H9 (cell line): ENCODE measurements at regions not wholly inside any gene's neighbourhood (a gene's known extent, or its start where the extent isn't known, plus 50 kb on each side); places are given as distances from the start of the nearest gene placed in this dataset.

Experiments
- DNase-seq: peaks from one replicate; pipeline ENCODE4 v3.0.0-alpha.2; 2017
- H2AFZ ChIP-seq: one replicate; pipeline ENCODE4 v1.6.1; 2013; ENCODE audit warnings: mild to moderate bottlenecking, low read length, control low read depth, moderate library complexity
- H2AK5ac ChIP-seq: 2 replicates; pipeline ENCODE4 v1.6.1; 2013; ENCODE audit warnings: low read length, control low read depth, mixed read lengths; ENCODE audit not compliant: insufficient read length
- H2BK120ac ChIP-seq: one replicate; pipeline ENCODE4 v1.6.1; 2013; ENCODE audit warnings: low read depth, mild to moderate bottlenecking, low read length, control low read depth, inconsistent platforms; ENCODE audit not compliant: poor library complexity, severe bottlenecking
- H2BK12ac ChIP-seq: 2 replicates; pipeline ENCODE4 v1.6.1; 2013; ENCODE audit warnings: low read length, control low read depth, mixed read lengths, low read depth; ENCODE audit not compliant: insufficient read length
- H2BK15ac ChIP-seq: 2 replicates; pipeline ENCODE4 v1.6.1; 2013; ENCODE audit warnings: low read depth, low read length, control low read depth
- H2BK20ac ChIP-seq: one replicate; pipeline ENCODE4 v1.6.1; 2013; ENCODE audit warnings: low read depth, mild to moderate bottlenecking, low read length, control low read depth, inconsistent platforms; ENCODE audit not compliant: poor library complexity, severe bottlenecking
- H2BK5ac ChIP-seq: 2 replicates; pipeline ENCODE4 v1.6.1; 2013; ENCODE audit warnings: low read length, control low read depth, mixed read lengths; ENCODE audit not compliant: insufficient read length
- H3K14ac ChIP-seq: 2 replicates; pipeline ENCODE4 v1.6.1; 2013; ENCODE audit warnings: low read length, control low read depth; ENCODE audit not compliant: insufficient read depth
- H3K18ac ChIP-seq: 2 replicates; pipeline ENCODE4 v1.6.1; 2013; ENCODE audit warnings: low read depth, mild to moderate bottlenecking, mixed read lengths, low read length, control low read depth; ENCODE audit not compliant: insufficient read length
- H3K23ac ChIP-seq: 2 replicates; pipeline ENCODE4 v1.6.1; 2013; ENCODE audit warnings: low read length, control low read depth, mixed read lengths, low read depth; ENCODE audit not compliant: insufficient read length
- H3K23me2 ChIP-seq: 2 replicates; pipeline ENCODE4 v1.6.1; 2013; ENCODE audit warnings: low read depth, mild to moderate bottlenecking, mixed read lengths, low read length, control low read depth; ENCODE audit not compliant: insufficient read length, poor library complexity, severe bottlenecking
- H3K27ac ChIP-seq: 2 replicates; pipeline ENCODE4 v1.5.1; 2013; ENCODE audit warnings: low read length, control low read depth, mixed read lengths, low read depth; ENCODE audit not compliant: insufficient read length
- H3K27me3 ChIP-seq: 2 replicates; pipeline ENCODE4 v1.6.1; 2013; ENCODE audit warnings: low read length, control low read depth, inconsistent platforms; ENCODE audit not compliant: insufficient read depth
- H3K4ac ChIP-seq: 2 replicates; pipeline ENCODE4 v1.6.1; 2013; ENCODE audit warnings: low read depth, mild to moderate bottlenecking, control low read depth, inconsistent platforms, low read length, moderate library complexity
- H3K4me1 ChIP-seq: 2 replicates; pipeline ENCODE4 v1.6.1; 2013; ENCODE audit warnings: low read length, control low read depth, inconsistent platforms; ENCODE audit not compliant: insufficient read depth
- H3K4me2 ChIP-seq: 2 replicates; pipeline ENCODE4 v1.6.1; 2013; ENCODE audit warnings: low read length, control low read depth, mixed read lengths; ENCODE audit not compliant: insufficient read length, insufficient read depth
- H3K56ac ChIP-seq: 2 replicates; pipeline ENCODE4 v1.6.1; 2013; ENCODE audit warnings: low read depth, mild to moderate bottlenecking, mixed read lengths, low read length, control low read depth; ENCODE audit not compliant: insufficient read length
- H3K79me1 ChIP-seq: 2 replicates; pipeline ENCODE4 v1.6.1; 2013; ENCODE audit warnings: low read depth, mild to moderate bottlenecking, moderate library complexity, low read length, control low read depth, inconsistent platforms; ENCODE audit not compliant: insufficient read depth, poor library complexity, severe bottlenecking
- H3K79me2 ChIP-seq: 2 replicates; pipeline ENCODE4 v1.6.1; 2013; ENCODE audit warnings: low read length, control low read depth, inconsistent platforms; ENCODE audit not compliant: insufficient read depth
- H3K9ac ChIP-seq: 2 replicates; pipeline ENCODE4 v1.6.1; 2013; ENCODE audit warnings: low read length, control low read depth, mixed read lengths; ENCODE audit not compliant: insufficient read length; ENCODE audit errors: extremely low read depth
- H3K9me3 ChIP-seq: one replicate; pipeline ENCODE4 v1.6.1; 2013; ENCODE audit warnings: low read depth, low read length, inconsistent platforms; ENCODE audit not compliant: control insufficient read depth
- H3T11ph ChIP-seq: one replicate; pipeline ENCODE4 v1.6.1; 2013; ENCODE audit warnings: mild to moderate bottlenecking, low read length, control low read depth, inconsistent platforms
- H4K20me1 ChIP-seq: one replicate; pipeline ENCODE4 v1.6.1; 2013; ENCODE audit not compliant: control insufficient read depth, insufficient read length, insufficient read depth
- H4K5ac ChIP-seq: 2 replicates; pipeline ENCODE4 v1.6.1; 2013; ENCODE audit warnings: low read depth, mild to moderate bottlenecking, mixed read lengths, low read length, control low read depth; ENCODE audit not compliant: insufficient read length
- H4K8ac ChIP-seq: replicated peaks from 2 replicates; pipeline ENCODE4 v1.6.1; 2013; ENCODE audit warnings: low read length, control low read depth, mixed read lengths, low read depth; ENCODE audit not compliant: insufficient read length
- H4K91ac ChIP-seq: 2 replicates; pipeline ENCODE4 v1.6.1; 2013; ENCODE audit warnings: low read depth, mild to moderate bottlenecking, moderate library complexity, mixed read lengths, low read length, control low read depth; ENCODE audit not compliant: insufficient read length
- H3K27ac Mint-ChIP-seq, 3 experiments: 2 replicates in 2 of 3; 3 replicates in 1 of 3; pipeline ENCODE4 v1.8.0; 2020 to 2021; ENCODE audit warnings: mixed read lengths in 3 of 3, mild to moderate bottlenecking in 1 of 3, moderate library complexity in 1 of 3
- H3K27me3 Mint-ChIP-seq: 2 replicates; pipeline ENCODE4 v1.8.0; 2021; ENCODE audit warnings: low read depth, mild to moderate bottlenecking, moderate library complexity, mixed read lengths
- H3K36me3 Mint-ChIP-seq, 3 experiments: 2 replicates in 2 of 3; 3 replicates in 1 of 3; pipeline ENCODE4 v1.8.0; 2020 to 2021; ENCODE audit warnings: low read depth in 3 of 3, mixed read lengths in 3 of 3; ENCODE audit not compliant: insufficient read depth in 1 of 3
- H3K4me1 Mint-ChIP-seq, 2 experiments: 2 replicates each; pipeline ENCODE4 v1.8.0; 2020; ENCODE audit warnings: mixed read lengths in 2 of 2
- H3K4me3 Mint-ChIP-seq, 2 experiments: 2 replicates in 1 of 2; 3 replicates in 1 of 2; pipeline ENCODE4 v1.8.0; 2020 to 2021; ENCODE audit warnings: mild to moderate bottlenecking in 2 of 2, mixed read lengths in 2 of 2, moderate library complexity in 1 of 2
- H3K9me3 Mint-ChIP-seq, 2 experiments: 2 replicates in 1 of 2; 3 replicates in 1 of 2; pipeline ENCODE4 v1.8.0; 2020; ENCODE audit warnings: mild to moderate bottlenecking in 2 of 2, mixed read lengths in 2 of 2, moderate library complexity in 1 of 2
- WGBS: extraction: QIAGEN DNeasy Blood & Tissue Kit; methylation state at CpG from one replicate; pipeline ENCODE4 v1.1.7; 2013; ENCODE audit warnings: missing lambda C conversion rate, low lambda C conversion rate, mixed read lengths; ENCODE audit not compliant: insufficient read length; ENCODE audit errors: extremely low coverage; 5-methylcytosine and 5-hydroxymethylcytosine counted together
- TF ChIP-seq, protein P1 (sequence below): fragments of 200-600 bp; sonication (generic); conservative IDR thresholded peaks from 3 replicates; pipeline ENCODE4 v1.8.0; 2021; ENCODE audit warnings: antibody characterized with exemption, mild to moderate bottlenecking

GRCh38 chr11:72525466-72525865, 91.1 kb upstream of the CLPB start:
- Histone ChIP-seq H3K4me1 (no peaks in the 10 kb centered on the region), H3K23ac (no peak overlapping the region), H3T11ph (no peak overlapping the region), H2BK15ac (no peak overlapping the region), H3K79me2 (no peaks in the 10 kb centered on the region), H4K5ac (no peak overlapping the region), H3K79me1 (no peaks in the 10 kb centered on the region), H4K8ac (no peak overlapping the region), H3K14ac (no peak overlapping the region), H3K9me3 (no peaks in the 10 kb centered on the region), H3K23me2 (no peaks in the 10 kb centered on the region), H3K9ac (no peak overlapping the region), H3K27me3 (no peaks in the 10 kb centered on the region), H2BK5ac (no peak overlapping the region), H4K91ac (no peak overlapping the region), H2BK20ac (no peak overlapping the region), H3K4me2 (no peak overlapping the region), H2BK120ac (no peak overlapping the region), H3K56ac (no peak overlapping the region), H3K27ac (no peak overlapping the region), H3K4ac (no peak overlapping the region), H2AK5ac (no peak overlapping the region), H4K20me1 (no peaks in the 10 kb centered on the region), H3K18ac (no peak overlapping the region), H2AFZ (no peak overlapping the region), H2BK12ac (no peak overlapping the region)
- TF ChIP-seq, protein P1, sequence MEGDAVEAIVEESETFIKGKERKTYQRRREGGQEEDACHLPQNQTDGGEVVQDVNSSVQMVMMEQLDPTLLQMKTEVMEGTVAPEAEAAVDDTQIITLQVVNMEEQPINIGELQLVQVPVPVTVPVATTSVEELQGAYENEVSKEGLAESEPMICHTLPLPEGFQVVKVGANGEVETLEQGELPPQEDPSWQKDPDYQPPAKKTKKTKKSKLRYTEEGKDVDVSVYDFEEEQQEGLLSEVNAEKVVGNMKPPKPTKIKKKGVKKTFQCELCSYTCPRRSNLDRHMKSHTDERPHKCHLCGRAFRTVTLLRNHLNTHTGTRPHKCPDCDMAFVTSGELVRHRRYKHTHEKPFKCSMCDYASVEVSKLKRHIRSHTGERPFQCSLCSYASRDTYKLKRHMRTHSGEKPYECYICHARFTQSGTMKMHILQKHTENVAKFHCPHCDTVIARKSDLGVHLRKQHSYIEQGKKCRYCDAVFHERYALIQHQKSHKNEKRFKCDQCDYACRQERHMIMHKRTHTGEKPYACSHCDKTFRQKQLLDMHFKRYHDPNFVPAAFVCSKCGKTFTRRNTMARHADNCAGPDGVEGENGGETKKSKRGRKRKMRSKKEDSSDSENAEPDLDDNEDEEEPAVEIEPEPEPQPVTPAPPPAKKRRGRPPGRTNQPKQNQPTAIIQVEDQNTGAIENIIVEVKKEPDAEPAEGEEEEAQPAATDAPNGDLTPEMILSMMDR: no peak
- Mint-ChIP-seq H3K27me3 (peaks cover 4% of the 10 kb centered on the region), H3K4me3 (no peak overlapping the region), H3K9me3 (no peaks in the 10 kb centered on the region), H3K36me3 (no peaks in the 10 kb centered on the region), H3K4me1 (peaks cover 6 to 16% of the 10 kb centered on the region in 2 experiments), H3K27ac (peak overlapping the region in 1 of 3 experiments; percentile 80; a peak in 2 of 7 replicates)
- WGBS: no CpG with 5 or more reads among the region's 3 CpGs
- peak; percentile 51 for DNase-seq
